NB4 (cell line): ENCODE measurements at regions not wholly inside any gene's neighbourhood (a gene's known extent, or its start where the extent isn't known, plus 50 kb on each side); places are given as distances from the start of the nearest gene placed in this dataset.

Experiments
- CTCF ChIP-seq: IDR thresholded peaks from one replicate; pipeline ENCODE4 v1.5.1; 2012; ENCODE audit warnings: low read depth, low read length
- MAX ChIP-seq: IDR thresholded peaks from 2 replicates; pipeline ENCODE4 v1.6.1; 2011; ENCODE audit warnings: low read depth, low read length
- POLR2A ChIP-seq: IDR thresholded peaks from 2 replicates; pipeline ENCODE4 v1.6.1; 2011; ENCODE audit warnings: mild to moderate bottlenecking; ENCODE audit not compliant: insufficient read length; ENCODE audit errors: extremely low read depth

- no peak for TF ChIP-seq CTCF
- no peak for TF ChIP-seq POLR2A
- no peak for TF ChIP-seq MAX
These were observed 442.5 kb upstream of the LCORL start for GRCh38 chr4:18463987-18464559.
